Breast epithelium (tissue), 4 donors: ENCODE measurements at regions not wholly inside any gene's neighbourhood (a gene's known extent, or its start where the extent isn't known, plus 50 kb on each side); places are given as distances from the start of the nearest gene placed in this dataset.

Experiments used
- DNase-seq, 2 donors: peaks; one replicate each; pipeline ENCODE4 v3.0.0-alpha.2; 2019; ENCODE audit warnings: low spot score in 2 of 2
- H3K27ac ChIP-seq, 2 donors: fragments of 200-600 bp; sonication (generic) in 1 of 2; one replicate each; pipeline ENCODE4 v1.5.1; 2016 to 2019; ENCODE audit warnings: mild to moderate bottlenecking in 1 of 2
- H3K27me3 ChIP-seq, 2 donors: fragments of 200-600 bp; sonication (generic) in 1 of 2; one replicate each; pipeline versions ENCODE4 v1.5.1 to v1.6.0; 2017 to 2019; ENCODE audit warnings: control low read depth in 1 of 2, mild to moderate bottlenecking in 1 of 2
- H3K36me3 ChIP-seq: fragments of 200-600 bp; one replicate; pipeline ENCODE4 v1.5.1; 2019
- H3K4me1 ChIP-seq, 2 donors: fragments of 200-600 bp; sonication (generic); one replicate each; pipeline ENCODE4 v1.5.1; 2016 to 2019; ENCODE audit warnings: control low read depth in 1 of 2
- H3K4me3 ChIP-seq, 3 donors: fragments of 200-600 bp; sonication (generic); 1 replicate in 2 of 3; 2 replicates in 1 of 3; pipeline ENCODE4 v1.5.1; 2016 to 2019; ENCODE audit warnings: mild to moderate bottlenecking in 3 of 3, moderate library complexity in 2 of 3
- H3K9me3 ChIP-seq, 2 donors: fragments of 200-600 bp; sonication (generic) in 1 of 2; one replicate each; pipeline ENCODE4 v1.5.1; 2016 to 2019; ENCODE audit warnings: control low read depth in 1 of 2
- POLR2A ChIP-seq: fragments of 450-650 bp; IDR thresholded peaks from one replicate; pipeline ENCODE4 v1.6.1; 2016; ENCODE audit warnings: antibody characterized with exemption, mild to moderate bottlenecking, moderate library complexity
- POLR2AphosphoS5 ChIP-seq, 3 donors: sonication (generic); formaldehyde crosslinking; IDR thresholded peaks; one replicate each; pipeline ENCODE4 v1.6.1; 2017; ENCODE audit warnings: antibody characterized with exemption in 3 of 3
- intact Hi-C: fragments of 100-400 bp; cut with DNase I; formaldehyde crosslinking; loops from one replicate; pipeline ENCODE4 v1.15.1; 2023; ENCODE audit warnings: low total_unique reads
- TF ChIP-seq, protein P1 (sequence below), 3 donors: fragments of 450-650 bp; IDR thresholded peaks; one replicate each; pipeline ENCODE4 v1.5.1; 2016 to 2017; ENCODE audit warnings: antibody characterized with exemption in 3 of 3, mild to moderate bottlenecking in 3 of 3, moderate library complexity in 3 of 3

- TF ChIP-seq, protein P1, sequence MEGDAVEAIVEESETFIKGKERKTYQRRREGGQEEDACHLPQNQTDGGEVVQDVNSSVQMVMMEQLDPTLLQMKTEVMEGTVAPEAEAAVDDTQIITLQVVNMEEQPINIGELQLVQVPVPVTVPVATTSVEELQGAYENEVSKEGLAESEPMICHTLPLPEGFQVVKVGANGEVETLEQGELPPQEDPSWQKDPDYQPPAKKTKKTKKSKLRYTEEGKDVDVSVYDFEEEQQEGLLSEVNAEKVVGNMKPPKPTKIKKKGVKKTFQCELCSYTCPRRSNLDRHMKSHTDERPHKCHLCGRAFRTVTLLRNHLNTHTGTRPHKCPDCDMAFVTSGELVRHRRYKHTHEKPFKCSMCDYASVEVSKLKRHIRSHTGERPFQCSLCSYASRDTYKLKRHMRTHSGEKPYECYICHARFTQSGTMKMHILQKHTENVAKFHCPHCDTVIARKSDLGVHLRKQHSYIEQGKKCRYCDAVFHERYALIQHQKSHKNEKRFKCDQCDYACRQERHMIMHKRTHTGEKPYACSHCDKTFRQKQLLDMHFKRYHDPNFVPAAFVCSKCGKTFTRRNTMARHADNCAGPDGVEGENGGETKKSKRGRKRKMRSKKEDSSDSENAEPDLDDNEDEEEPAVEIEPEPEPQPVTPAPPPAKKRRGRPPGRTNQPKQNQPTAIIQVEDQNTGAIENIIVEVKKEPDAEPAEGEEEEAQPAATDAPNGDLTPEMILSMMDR (IDR thresholded peaks at IDR 0.05), result no peak
- no peak for TF ChIP-seq POLR2AphosphoS5 (IDR thresholded peaks at IDR 0.05)
- TF ChIP-seq POLR2A, result no peak
- Histone ChIP-seq H3K4me3 (no peak overlapping the region), H3K27me3 (no peaks in the 10 kb centered on the region), H3K9me3 (no peaks in the 10 kb centered on the region), H3K27ac (no peak overlapping the region), H3K4me1 (no peaks in the 10 kb centered on the region), H3K36me3 (no peaks in the 10 kb centered on the region)
- no peak for DNase-seq
- intact Hi-C loops, result no loop called here
These were observed 107.3 kb upstream of the ABI3BP start for GRCh38 chr3:101100361-101101009.

DNA sequence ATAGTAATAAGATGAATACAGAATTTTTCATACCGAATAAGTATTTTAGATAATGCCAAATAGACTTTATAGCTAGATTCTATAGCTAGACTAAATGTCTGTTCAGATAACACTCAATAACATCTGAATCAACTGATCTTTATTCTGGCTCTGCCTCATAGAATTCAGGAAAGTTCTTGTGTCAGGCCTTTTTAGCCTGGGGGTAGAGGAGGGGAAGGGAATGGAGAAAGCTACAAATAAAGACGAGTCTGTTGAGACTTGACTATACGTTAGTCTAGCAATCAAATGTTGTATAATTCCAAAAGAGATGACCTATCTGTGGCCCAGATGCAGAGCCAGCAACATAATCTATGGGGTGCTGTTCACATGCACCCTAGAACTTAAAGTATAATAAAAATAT, 106.6 kb upstream of the ABI3BP start:
- no peak for TF ChIP-seq POLR2A
- TF ChIP-seq, protein P1 (IDR thresholded peaks at IDR 0.05), result no peak
- TF ChIP-seq POLR2AphosphoS5 (IDR thresholded peaks at IDR 0.05), result no peak
- no peaks in the 10 kb centered on the region for H3K36me3 ChIP-seq
- no peak overlapping the region for H3K27ac ChIP-seq
- H3K4me1 ChIP-seq, result no peaks in the 10 kb centered on the region
- intact Hi-C loops, result no loop called here
- H3K9me3 ChIP-seq, result no peaks in the 10 kb centered on the region
- no peak for DNase-seq
- H3K4me3 ChIP-seq, result no peak overlapping the region
- no peaks in the 10 kb centered on the region for H3K27me3 ChIP-seq

GRCh38 chr3:101096444-101096843, 103.2 kb upstream of the ABI3BP start:
- H3K36me3 ChIP-seq, result no peaks in the 10 kb centered on the region
- intact Hi-C loops, result no loop called here
- DNase-seq, result no peak
- H3K4me3 ChIP-seq, result no peak overlapping the region
- H3K9me3 ChIP-seq, result no peaks in the 10 kb centered on the region
- TF ChIP-seq POLR2AphosphoS5 (IDR thresholded peaks at IDR 0.05) (no peak), POLR2A (no peak)
- TF ChIP-seq, protein P1 (IDR thresholded peaks at IDR 0.05), result no peak
- no peaks in the 10 kb centered on the region for H3K4me1 ChIP-seq
- no peak overlapping the region for H3K27ac ChIP-seq
- H3K27me3 ChIP-seq, result no peaks in the 10 kb centered on the region

- Histone ChIP-seq H3K9me3 (no peaks in the 10 kb centered on the region), H3K27me3 (no peaks in the 10 kb centered on the region), H3K4me3 (no peak overlapping the region), H3K27ac (no peak overlapping the region), H3K36me3 (no peaks in the 10 kb centered on the region), H3K4me1 (no peaks in the 10 kb centered on the region)
- intact Hi-C loops, result no loop called here
- no peak for DNase-seq
- TF ChIP-seq POLR2A (no peak), POLR2AphosphoS5 (IDR thresholded peaks at IDR 0.05) (no peak)
- TF ChIP-seq, protein P1 (IDR thresholded peaks at IDR 0.05), result no peak
These were observed 102.6 kb upstream of the ABI3BP start for GRCh38 chr3:101095693-101096430.

DNA sequence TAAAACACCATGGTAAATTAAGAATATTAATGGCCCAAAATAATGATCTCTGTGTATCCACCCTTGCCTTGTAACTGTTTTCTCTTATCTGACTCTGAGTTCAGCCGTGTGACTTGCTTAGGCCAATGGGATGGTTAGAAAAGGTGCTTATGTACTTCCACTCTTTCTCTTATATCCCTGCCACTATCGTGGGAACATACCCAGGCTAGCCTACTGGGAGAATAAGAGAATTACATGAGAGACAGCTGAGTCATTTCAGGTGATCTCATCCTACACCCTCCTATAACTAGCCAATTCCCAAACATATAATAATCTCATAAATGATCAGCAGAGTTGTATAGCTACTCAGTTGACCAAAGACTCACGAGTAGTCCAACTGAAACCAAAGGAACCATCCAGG, 98.3 kb upstream of the ABI3BP start:
- Histone ChIP-seq H3K36me3 (no peaks in the 10 kb centered on the region), H3K9me3 (no peaks in the 10 kb centered on the region), H3K27ac (no peak overlapping the region), H3K27me3 (no peaks in the 10 kb centered on the region), H3K4me3 (no peak overlapping the region), H3K4me1 (no peaks in the 10 kb centered on the region)
- DNase-seq, result no peak
- TF ChIP-seq POLR2AphosphoS5 (IDR thresholded peaks at IDR 0.05) (no peak), POLR2A (no peak)
- TF ChIP-seq, protein P1 (IDR thresholded peaks at IDR 0.05), result no peak
- intact Hi-C loops, result no loop called here
